Naive thymus-derived CD4-positive, alpha-beta T cell (primary cell): ENCODE measurements at regions not wholly inside any gene's neighbourhood (a gene's known extent, or its start where the extent isn't known, plus 50 kb on each side); places are given as distances from the start of the nearest gene placed in this dataset.

Experiments used
- ATAC-seq: fragments of 150-1000 bp; cut with Tn5 transposase; 2 replicates; pipeline ENCODE4 v1.10.0; 2021; ENCODE audit warnings: mild to moderate bottlenecking, moderate library complexity
- CTCF ChIA-PET: fragments of 350-600 bp; sonication (Branson Sonifier 250); formaldehyde crosslinking; loops from one replicate; lab custom pipeline; 2021; ENCODE audit warnings: antibody characterized with exemption; lab: Charles Lee
- POLR2A ChIA-PET: fragments of 350-600 bp; sonication (Branson Sonifier 250); formaldehyde crosslinking; loops from one replicate; lab custom pipeline; 2021; ENCODE audit warnings: antibody characterized with exemption, inconsistent platforms; lab: Charles Lee
- DNase-seq, 9 donors: peaks; one replicate each; pipeline versions ENCODE4 v3.0.0 to v3.0.0-alpha.2; 2020 to 2022; ENCODE audit warnings: mixed read lengths in 1 of 9
- H3K27ac ChIP-seq: one replicate; pipeline ENCODE4 v1.7.0; 2013; ENCODE audit warnings: mild to moderate bottlenecking, low read depth, low read length, moderate library complexity
- H3K27me3 ChIP-seq, 2 donors: one replicate each; pipeline ENCODE4 v1.7.0; 2013; ENCODE audit warnings: low read length in 2 of 2, mild to moderate bottlenecking in 2 of 2, moderate library complexity in 2 of 2; ENCODE audit not compliant: control insufficient read depth in 2 of 2, insufficient read depth in 2 of 2
- H3K36me3 ChIP-seq, 3 experiments: 1 replicate in 2 of 3; 2 replicates in 1 of 3; pipeline ENCODE4 v1.7.0; 2013; ENCODE audit warnings: low read length in 3 of 3, mild to moderate bottlenecking in 3 of 3, moderate library complexity in 1 of 3; ENCODE audit not compliant: insufficient read depth in 3 of 3, control insufficient read depth in 2 of 3
- H3K4me1 ChIP-seq, 2 donors: one replicate each; pipeline ENCODE4 v1.7.0; 2013; ENCODE audit warnings: low read length in 2 of 2, mild to moderate bottlenecking in 2 of 2, moderate library complexity in 1 of 2; ENCODE audit not compliant: control insufficient read depth in 2 of 2, insufficient read depth in 2 of 2
- H3K4me3 ChIP-seq: 2 replicates; pipeline ENCODE4 v1.7.0; 2013; ENCODE audit warnings: mild to moderate bottlenecking, low read length
- H3K9me3 ChIP-seq, 3 experiments: 1 replicate in 2 of 3; 2 replicates in 1 of 3; pipeline ENCODE4 v1.7.0; 2013; ENCODE audit warnings: low read length in 3 of 3; ENCODE audit not compliant: control insufficient read depth in 2 of 3
- H3K27ac Mint-ChIP-seq, 9 donors: one replicate each; pipeline ENCODE4 v1.8.0; 2020 to 2022; ENCODE audit warnings: mixed read lengths in 9 of 9, mild to moderate bottlenecking in 8 of 9, moderate library complexity in 5 of 9, inconsistent platforms in 2 of 9
- H3K27me3 Mint-ChIP-seq, 5 donors: one replicate each; pipeline ENCODE4 v1.8.0; 2021 to 2022; ENCODE audit warnings: mixed read lengths in 5 of 5, mild to moderate bottlenecking in 1 of 5
- H3K36me3 Mint-ChIP-seq, 5 donors: one replicate each; pipeline ENCODE4 v1.8.0; 2020 to 2022; ENCODE audit warnings: mixed read lengths in 5 of 5, mild to moderate bottlenecking in 3 of 5, inconsistent platforms in 1 of 5
- H3K4me1 Mint-ChIP-seq, 7 donors: one replicate each; pipeline ENCODE4 v1.8.0; 2020 to 2022; ENCODE audit warnings: mixed read lengths in 7 of 7, mild to moderate bottlenecking in 3 of 7, inconsistent platforms in 1 of 7
- H3K4me3 Mint-ChIP-seq, 10 donors: one replicate each; pipeline ENCODE4 v1.8.0; 2020 to 2022; ENCODE audit warnings: mild to moderate bottlenecking in 10 of 10, mixed read lengths in 10 of 10, moderate library complexity in 6 of 10, inconsistent platforms in 2 of 10
- H3K9me3 Mint-ChIP-seq, 11 donors: one replicate each; pipeline ENCODE4 v1.8.0; 2020 to 2022; ENCODE audit warnings: mixed read lengths in 11 of 11, mild to moderate bottlenecking in 4 of 11, inconsistent platforms in 1 of 11, moderate library complexity in 1 of 11
- intact Hi-C, 2 donors: fragments of 100-400 bp; cut with micrococcal nuclease; formaldehyde crosslinking; loops; one replicate each; pipeline ENCODE4 v1.15.1; 2023

DNA sequence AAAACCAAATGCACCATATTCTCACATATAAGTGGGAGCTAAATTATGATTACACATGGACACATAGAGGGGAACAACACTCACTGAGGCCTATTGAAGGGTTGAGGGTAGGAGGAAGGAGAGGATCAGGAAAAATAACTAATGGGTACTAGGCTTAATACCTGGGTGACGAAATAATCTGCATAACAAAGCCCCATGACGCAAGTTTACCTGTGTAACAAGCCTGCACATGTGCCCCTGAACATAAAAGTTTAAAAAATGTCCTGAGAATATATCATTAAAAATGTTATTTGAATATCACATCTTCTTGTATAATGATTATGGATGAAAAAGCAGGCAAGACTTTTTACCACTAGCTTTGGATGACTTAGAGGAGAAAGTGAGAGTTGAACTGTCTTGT, 138.0 kb upstream of the NOVA1 start:
- no peak overlapping the region for H3K4me3 ChIP-seq
- Mint-ChIP-seq H3K4me1 (no peaks in the 10 kb centered on the region), H3K27ac (no peak overlapping the region), H3K4me3 (no peak overlapping the region), H3K27me3 (no peaks in the 10 kb centered on the region), H3K9me3 (peaks cover 0 to 21% (median 7%) of the 10 kb centered on the region in 11 donors), H3K36me3 (no peaks in the 10 kb centered on the region)
- H3K27ac ChIP-seq: no peak overlapping the region
- ATAC-seq (no peak), DNase-seq (no peak)
- POLR2A ChIA-PET: no interaction called here
- no peaks in the 10 kb centered on the region for H3K4me1 ChIP-seq
- CTCF ChIA-PET: no interaction called here
- H3K36me3 ChIP-seq: no peaks in the 10 kb centered on the region
- no peaks in the 10 kb centered on the region for H3K9me3 ChIP-seq
- no peaks in the 10 kb centered on the region for H3K27me3 ChIP-seq
- intact Hi-C loops: no loop called here

DNA sequence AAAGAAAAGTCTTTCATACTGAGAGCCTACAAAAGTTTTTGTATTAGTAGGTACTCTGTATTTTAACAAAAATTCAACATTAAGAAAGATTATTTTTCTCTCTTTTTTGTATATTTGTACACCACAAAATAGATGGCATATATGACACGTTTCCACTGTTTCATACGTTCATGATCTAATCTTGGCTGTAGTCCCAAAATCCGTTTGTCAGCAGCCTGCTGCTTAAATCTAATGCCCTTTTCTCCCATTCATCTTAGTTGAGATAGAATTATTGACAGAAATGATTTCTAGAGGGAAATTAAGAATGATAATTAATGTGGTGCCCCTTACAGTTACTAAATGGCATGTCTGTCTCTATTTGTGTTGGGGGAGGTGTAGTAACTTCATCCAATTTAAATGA, 140.7 kb upstream of the NOVA1 start:
- POLR2A ChIA-PET: no interaction called here
- Mint-ChIP-seq H3K4me1 (no peaks in the 10 kb centered on the region), H3K27me3 (no peaks in the 10 kb centered on the region)

DNA sequence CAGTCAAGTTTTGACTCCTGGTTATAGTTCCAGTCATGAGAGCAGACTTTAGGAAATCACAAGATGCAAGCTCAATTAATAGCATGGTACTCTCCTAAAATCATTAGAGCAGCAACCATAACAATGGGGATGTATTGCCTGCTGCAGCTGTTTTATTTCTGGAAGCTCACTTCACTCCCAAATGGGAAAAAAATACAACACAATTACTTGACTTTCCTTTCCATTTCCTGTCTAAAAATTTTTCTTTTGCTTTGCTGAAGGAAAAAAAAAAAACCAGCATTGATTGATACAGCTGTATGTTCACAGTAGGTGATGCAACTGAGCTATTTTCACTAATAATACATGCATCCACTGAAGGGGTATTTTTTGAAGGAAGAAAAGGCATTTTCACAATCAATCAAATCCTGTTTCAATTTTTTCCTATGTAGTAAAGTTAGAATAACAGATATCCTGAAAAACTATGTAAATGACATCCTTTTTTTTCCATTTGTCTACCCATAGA, 143.9 kb upstream of the NOVA1 start:
- no peaks in the 10 kb centered on the region for H3K4me1 ChIP-seq
- ATAC-seq (no peak), DNase-seq (no peak)
- H3K36me3 ChIP-seq: no peaks in the 10 kb centered on the region
- no peak overlapping the region for H3K4me3 ChIP-seq
- no peak overlapping the region for H3K27ac ChIP-seq
- ChIA-PET POLR2A (no interaction called here), CTCF (no interaction called here)
- intact Hi-C loops: no loop called here
- no peaks in the 10 kb centered on the region for H3K27me3 Mint-ChIP-seq
- no peak overlapping the region for H3K27ac Mint-ChIP-seq
- no peak overlapping the region for H3K4me3 Mint-ChIP-seq
- H3K9me3 ChIP-seq: peaks cover 0 to 4% (median 0%) of the 10 kb centered on the region in 3 experiments
- peaks cover 0 to 21% (median 5%) of the 10 kb centered on the region in 11 donors for H3K9me3 Mint-ChIP-seq
- no peaks in the 10 kb centered on the region for H3K27me3 ChIP-seq
- H3K4me1 Mint-ChIP-seq: no peaks in the 10 kb centered on the region
- no peaks in the 10 kb centered on the region for H3K36me3 Mint-ChIP-seq

More for the DNA sequence above, 140.7 kb upstream of the NOVA1 start:
- Mint-ChIP-seq H3K36me3 (no peaks in the 10 kb centered on the region), H3K4me3 (no peak overlapping the region), H3K9me3 (peaks cover 0 to 18% (median 5%) of the 10 kb centered on the region in 11 donors), H3K27ac (no peak overlapping the region)
- no peaks in the 10 kb centered on the region for H3K27me3 ChIP-seq
- H3K9me3 ChIP-seq: peaks cover 0 to 4% (median 0%) of the 10 kb centered on the region in 3 experiments
- CTCF ChIA-PET: no interaction called here
- H3K27ac ChIP-seq: no peak overlapping the region
- no peaks in the 10 kb centered on the region for H3K4me1 ChIP-seq
- H3K4me3 ChIP-seq: no peak overlapping the region
- intact Hi-C loops: no loop called here
- DNase-seq: no peak
- H3K36me3 ChIP-seq: no peaks in the 10 kb centered on the region
- ATAC-seq: no peak

DNA sequence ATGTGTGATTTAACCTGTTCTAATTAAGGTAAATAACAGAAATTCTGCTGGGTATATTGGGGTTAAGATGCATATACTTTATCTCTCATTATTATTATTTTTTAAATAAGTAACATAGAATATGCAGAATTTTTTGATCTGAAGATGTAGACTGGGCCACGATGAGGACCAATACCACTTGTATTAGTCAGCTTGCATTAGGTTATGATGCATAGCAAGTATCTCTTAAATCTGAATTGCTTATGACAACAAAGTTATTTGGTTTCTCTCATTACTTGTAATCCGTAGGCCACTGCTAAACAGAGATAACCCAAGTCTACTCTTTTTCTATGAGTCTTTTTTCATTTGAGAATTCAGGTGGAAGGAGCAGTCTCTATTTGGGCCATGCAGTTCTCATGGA, 145.5 kb upstream of the NOVA1 start:
- Mint-ChIP-seq H3K27me3 (no peaks in the 10 kb centered on the region), H3K9me3 (peaks cover 0 to 27% (median 10%) of the 10 kb centered on the region in 11 donors), H3K27ac (no peak overlapping the region), H3K36me3 (no peaks in the 10 kb centered on the region), H3K4me1 (no peaks in the 10 kb centered on the region), H3K4me3 (no peak overlapping the region)
- Histone ChIP-seq H3K4me1 (no peaks in the 10 kb centered on the region), H3K9me3 (peaks cover 0 to 4% (median 0%) of the 10 kb centered on the region in 3 experiments), H3K27ac (no peak overlapping the region), H3K4me3 (no peak overlapping the region), H3K27me3 (no peaks in the 10 kb centered on the region), H3K36me3 (no peaks in the 10 kb centered on the region)
- DNase-seq (no peak), ATAC-seq (no peak)
- ChIA-PET CTCF (no interaction called here), POLR2A (no interaction called here)
- intact Hi-C loops: no loop called here

DNA sequence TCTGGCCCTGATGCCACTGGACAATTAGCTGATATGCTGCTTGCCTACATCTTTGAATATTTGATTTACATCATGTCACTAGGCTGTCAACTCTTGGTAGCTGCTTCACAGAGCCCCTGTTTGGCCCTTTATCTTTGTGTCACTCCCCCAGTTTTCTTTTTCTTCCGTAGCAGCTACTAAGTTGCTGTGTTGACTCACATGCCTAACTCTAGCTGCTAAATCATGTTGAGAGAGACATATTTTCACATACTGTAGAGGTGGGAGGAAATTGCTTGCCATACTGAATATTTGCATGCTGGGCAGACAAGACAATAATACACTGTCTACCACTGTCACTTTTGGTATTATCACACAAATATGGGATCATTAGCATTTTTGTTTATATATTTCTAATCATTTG, 147.1 kb upstream of the NOVA1 start:
- H3K4me1 ChIP-seq: no peaks in the 10 kb centered on the region
- intact Hi-C loops: no loop called here
- H3K4me3 Mint-ChIP-seq: no peak overlapping the region
- POLR2A ChIA-PET: no interaction called here
- H3K36me3 Mint-ChIP-seq: no peaks in the 10 kb centered on the region
- peaks cover 0 to 19% (median 10%) of the 10 kb centered on the region in 11 donors for H3K9me3 Mint-ChIP-seq
- H3K27me3 ChIP-seq: no peaks in the 10 kb centered on the region
- no peak for ATAC-seq
- CTCF ChIA-PET: no interaction called here
- H3K27ac ChIP-seq: no peak overlapping the region
- H3K9me3 ChIP-seq: peaks cover 0 to 4% (median 0%) of the 10 kb centered on the region in 3 experiments
- no peak overlapping the region for H3K27ac Mint-ChIP-seq
- DNase-seq: no peak
- H3K4me3 ChIP-seq: no peak overlapping the region
- H3K27me3 Mint-ChIP-seq: no peaks in the 10 kb centered on the region
- no peaks in the 10 kb centered on the region for H3K4me1 Mint-ChIP-seq
- H3K36me3 ChIP-seq: no peaks in the 10 kb centered on the region

DNA sequence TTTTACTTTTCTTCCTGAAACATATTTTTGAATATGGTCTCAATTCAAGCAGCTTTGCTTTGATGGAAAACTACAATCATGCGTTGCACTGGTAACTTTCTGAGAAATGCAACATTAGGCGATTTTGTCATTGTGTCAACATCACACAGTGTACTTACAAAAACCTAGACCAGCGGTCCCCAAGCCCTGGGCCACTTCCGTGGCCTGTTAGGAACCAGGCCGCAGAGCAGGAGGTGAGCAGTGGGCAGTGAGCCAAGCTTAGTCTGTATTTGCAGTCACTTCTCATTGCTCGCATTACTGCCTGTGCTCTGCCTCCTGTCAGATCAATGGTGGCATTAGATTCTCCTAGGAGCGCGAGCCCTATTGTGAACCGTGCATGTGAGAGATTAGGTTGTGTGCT, 163.7 kb upstream of the NOVA1 start:
- Histone ChIP-seq H3K27me3 (no peaks in the 10 kb centered on the region), H3K4me1 (no peaks in the 10 kb centered on the region), H3K27ac (no peak overlapping the region), H3K4me3 (no peak overlapping the region), H3K9me3 (peaks cover 0 to 4% (median 0%) of the 10 kb centered on the region in 3 experiments), H3K36me3 (no peaks in the 10 kb centered on the region)
- intact Hi-C loops: no loop called here
- Mint-ChIP-seq H3K27me3 (no peaks in the 10 kb centered on the region), H3K4me3 (no peak overlapping the region), H3K4me1 (no peaks in the 10 kb centered on the region), H3K9me3 (peaks cover 2 to 27% (median 10%) of the 10 kb centered on the region in 11 donors), H3K36me3 (no peaks in the 10 kb centered on the region), H3K27ac (no peak overlapping the region)
- ATAC-seq: no peak
- ChIA-PET POLR2A (no interaction called here), CTCF (no interaction called here)
- no peak for DNase-seq

DNA sequence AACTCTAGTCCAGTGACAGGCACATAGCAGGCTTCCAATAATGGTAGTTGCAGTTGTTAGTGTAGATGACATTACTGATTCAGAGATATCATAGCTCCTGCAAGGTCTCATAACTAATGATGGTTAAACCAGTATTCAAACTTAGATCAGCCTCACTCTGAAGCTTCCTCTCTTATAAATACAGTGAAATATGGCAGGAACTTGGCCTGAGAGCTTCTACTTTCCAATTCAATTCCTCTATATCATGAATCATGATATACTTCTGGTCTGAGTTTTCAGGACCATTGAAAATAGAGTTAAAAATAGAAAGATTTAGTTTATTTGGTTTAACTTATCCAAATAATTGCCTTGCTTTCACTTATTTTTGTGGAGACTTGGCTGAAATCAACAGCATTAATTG, 167.5 kb upstream of the NOVA1 start:
- ATAC-seq (no peak), DNase-seq (no peak)
- Mint-ChIP-seq H3K36me3 (no peaks in the 10 kb centered on the region), H3K27ac (no peak overlapping the region), H3K4me1 (no peaks in the 10 kb centered on the region), H3K4me3 (no peak overlapping the region), H3K9me3 (peaks cover 0 to 17% (median 4%) of the 10 kb centered on the region in 11 donors), H3K27me3 (no peaks in the 10 kb centered on the region)
- POLR2A ChIA-PET: no interaction called here
- Histone ChIP-seq H3K36me3 (no peaks in the 10 kb centered on the region), H3K9me3 (no peaks in the 10 kb centered on the region), H3K27ac (no peak overlapping the region), H3K4me3 (no peak overlapping the region), H3K27me3 (no peaks in the 10 kb centered on the region), H3K4me1 (no peaks in the 10 kb centered on the region)
- CTCF ChIA-PET: no interaction called here
- intact Hi-C loops: no loop called here
